Ascending aorta (tissue), 2 donors: ENCODE measurements at regions not wholly inside any gene's neighbourhood (a gene's known extent, or its start where the extent isn't known, plus 50 kb on each side); places are given as distances from the start of the nearest gene placed in this dataset.
A peak's percentile ranks its signal among the peaks of the same experiment; 100 is the strongest.

Experiments used
- DNase-seq, 2 donors: peaks; one replicate each; pipeline ENCODE4 v3.0.0-alpha.2; 2019; ENCODE audit warnings: low spot score in 2 of 2
- H3K27ac ChIP-seq, 2 donors: fragments of 200-600 bp; sonication (generic); one replicate each; pipeline ENCODE4 v1.5.1; 2016 to 2017; ENCODE audit warnings: mild to moderate bottlenecking in 1 of 2
- H3K27me3 ChIP-seq: fragments of 200-600 bp; sonication (generic); one replicate; pipeline ENCODE4 v1.5.1; 2017
- H3K36me3 ChIP-seq, 2 donors: fragments of 200-600 bp; sonication (generic); one replicate each; pipeline ENCODE4 v1.5.1; 2016
- H3K4me1 ChIP-seq, 2 donors: fragments of 200-600 bp; sonication (generic); one replicate each; pipeline ENCODE4 v1.5.1; 2016 to 2017; ENCODE audit warnings: mild to moderate bottlenecking in 1 of 2
- H3K4me3 ChIP-seq, 2 donors: fragments of 200-600 bp; sonication (generic); one replicate each; pipeline ENCODE4 v1.5.1; 2016 to 2017; ENCODE audit warnings: mild to moderate bottlenecking in 1 of 2
- H3K9me3 ChIP-seq, 2 donors: fragments of 200-600 bp; sonication (generic); one replicate each; pipeline ENCODE4 v1.5.1; 2016
- CTCF ChIP-seq, 3 experiments: fragments of 200-600 bp in 2 of 3; fragments of 450-650 bp in 1 of 3; sonication (generic) in 2 of 3; IDR thresholded peaks; one replicate each; pipeline ENCODE4 v1.5.1; 2016 to 2019; ENCODE audit warnings: antibody characterized with exemption in 3 of 3, mild to moderate bottlenecking in 1 of 3, moderate library complexity in 1 of 3
- intact Hi-C: fragments of 100-400 bp; cut with DNase I; formaldehyde crosslinking; loops from one replicate; pipeline ENCODE4 v1.15.1; 2023

- Histone ChIP-seq H3K27me3 (no peaks in the 10 kb centered on the region), H3K4me3 (no peak overlapping the region), H3K27ac (no peak overlapping the region), H3K36me3 (no peaks in the 10 kb centered on the region), H3K9me3 (no peaks in the 10 kb centered on the region), H3K4me1 (peaks cover 0 to 25% of the 10 kb centered on the region in 2 donors)
- intact Hi-C loops, result no loop called here
- TF ChIP-seq CTCF (IDR thresholded peaks at IDR 0.05), result no peak
- no peak for DNase-seq
Measured at GRCh38 chr6:88558981-88559380, 392.8 kb upstream of the CNR1 start.

- H3K9me3 ChIP-seq, result no peaks in the 10 kb centered on the region
- intact Hi-C loops, result loop anchor here (2.0 kb wide), 1 partner anchor 30 kb away; no protein-coding TSS in a partner anchor
- H3K36me3 ChIP-seq, result no peaks in the 10 kb centered on the region
- H3K27me3 ChIP-seq, result no peaks in the 10 kb centered on the region
- no peak for DNase-seq
- TF ChIP-seq CTCF (IDR thresholded peaks at IDR 0.05), result no peak
- H3K4me1 ChIP-seq, result peaks cover 0 to 18% of the 10 kb centered on the region in 2 donors
- H3K4me3 ChIP-seq, result no peak overlapping the region
- peak overlapping the region in 1 of 2 donors; percentile 24 for H3K27ac ChIP-seq
Measured at GRCh38 chr6:88556663-88557062, 390.5 kb upstream of the CNR1 start.

- no peak for TF ChIP-seq CTCF (IDR thresholded peaks at IDR 0.05)
- Histone ChIP-seq H3K9me3 (no peaks in the 10 kb centered on the region), H3K4me3 (no peak overlapping the region), H3K27ac (no peak overlapping the region), H3K36me3 (no peaks in the 10 kb centered on the region), H3K4me1 (no peaks in the 10 kb centered on the region), H3K27me3 (no peaks in the 10 kb centered on the region)
- no peak for DNase-seq
- intact Hi-C loops, result no loop called here
Measured at GRCh38 chr6:88548891-88549505, 382.9 kb upstream of the CNR1 start.

GRCh38 chr6:88547768-88548167 is 381.6 kb upstream of the CNR1 start:
- Histone ChIP-seq H3K27me3 (no peaks in the 10 kb centered on the region), H3K9me3 (no peaks in the 10 kb centered on the region), H3K36me3 (no peaks in the 10 kb centered on the region), H3K4me1 (no peaks in the 10 kb centered on the region), H3K4me3 (no peak overlapping the region), H3K27ac (no peak overlapping the region)
- TF ChIP-seq CTCF (IDR thresholded peaks at IDR 0.05), result no peak
- intact Hi-C loops, result no loop called here
- DNase-seq, result no peak

- intact Hi-C loops, result no loop called here
- Histone ChIP-seq H3K9me3 (no peaks in the 10 kb centered on the region), H3K27ac (no peak overlapping the region), H3K4me3 (no peak overlapping the region), H3K4me1 (no peaks in the 10 kb centered on the region), H3K36me3 (no peaks in the 10 kb centered on the region), H3K27me3 (no peaks in the 10 kb centered on the region)
- TF ChIP-seq CTCF (IDR thresholded peaks at IDR 0.05), result no peak
- DNase-seq, result no peak
Measured at GRCh38 chr6:88545991-88546390, 379.8 kb upstream of the CNR1 start.
